CD14-positive monocyte (primary cell): ENCODE measurements at regions not wholly inside any gene's neighbourhood (a gene's known extent, or its start where the extent isn't known, plus 50 kb on each side); places are given as distances from the start of the nearest gene placed in this dataset. TPM values are rescaled to one million over a fixed set of nuclear protein-coding genes. Genes with fewer than 3 reads are reported as not detected.

ENCODE experiments used
- DNase-seq, 3 donors: peaks; one replicate each; pipeline ENCODE4 v3.0.0-alpha.2; 2011 to 2022
- H2AFZ ChIP-seq: 2 replicates; pipeline ENCODE4 v1.6.0; 2012; ENCODE audit warnings: mild to moderate bottlenecking, low read depth, low read length, inconsistent platforms; ENCODE audit not compliant: insufficient read depth, poor library complexity, severe bottlenecking
- H3K27ac ChIP-seq, 2 donors: 1 replicate in 1 of 2; 2 replicates in 1 of 2; pipeline ENCODE4 v1.5.1; 2012 to 2013; ENCODE audit warnings: low read length in 2 of 2, control low read depth in 1 of 2, inconsistent platforms in 1 of 2, low read depth in 1 of 2, mild to moderate bottlenecking in 1 of 2
- H3K27me3 ChIP-seq, 2 donors: one replicate each; pipeline versions ENCODE4 v1.6.0 to v1.6.1; 2011 to 2013; ENCODE audit warnings: low read length in 2 of 2; ENCODE audit not compliant: control insufficient read depth in 2 of 2, insufficient read depth in 2 of 2
- H3K36me3 ChIP-seq, 2 donors: replicated peaks in 1 of 2; 1 replicate in 1 of 2; 2 replicates in 1 of 2; pipeline versions ENCODE4 v1.5.1 to v1.6.1; 2012 to 2013; ENCODE audit warnings: low read length in 2 of 2, control low read depth in 1 of 2, inconsistent platforms in 1 of 2, mild to moderate bottlenecking in 1 of 2; ENCODE audit not compliant: insufficient read depth in 2 of 2, control insufficient read depth in 1 of 2
- H3K4me1 ChIP-seq, 2 donors: 1 replicate in 1 of 2; 2 replicates in 1 of 2; pipeline versions ENCODE4 v1.5.1 to v1.6.1; 2012 to 2013; ENCODE audit warnings: low read length in 2 of 2, control low read depth in 1 of 2, inconsistent platforms in 1 of 2, mild to moderate bottlenecking in 1 of 2, moderate library complexity in 1 of 2; ENCODE audit not compliant: insufficient read depth in 2 of 2, control insufficient read depth in 1 of 2
- H3K4me2 ChIP-seq: replicated peaks from 2 replicates; pipeline ENCODE3; 2012; ENCODE audit warnings: low read length, moderate library complexity, mild to moderate bottlenecking; ENCODE audit not compliant: poor library complexity, severe bottlenecking; ENCODE audit errors: extremely low read depth
- H3K4me3 ChIP-seq, 3 experiments: fragments of 200-600 bp in 1 of 3; sonication (generic) in 1 of 3; replicated peaks in 1 of 3; 1 replicate in 2 of 3; 2 replicates in 1 of 3; pipeline ENCODE4 v1.5.1; 2011 to 2013; ENCODE audit warnings: low read length in 3 of 3, mild to moderate bottlenecking in 3 of 3, control low read depth in 2 of 3, low read depth in 2 of 3, inconsistent platforms in 1 of 3, moderate library complexity in 1 of 3
- H3K79me2 ChIP-seq: 2 replicates; pipeline ENCODE4 v1.6.0; 2012; ENCODE audit warnings: mild to moderate bottlenecking, control low read depth, inconsistent platforms, low read length, moderate library complexity; ENCODE audit not compliant: insufficient read depth
- H3K9ac ChIP-seq: 2 replicates; pipeline ENCODE4 v1.6.0; 2017; ENCODE audit warnings: low read length, mild to moderate bottlenecking; ENCODE audit not compliant: insufficient read depth, poor library complexity, severe bottlenecking
- H3K9me3 ChIP-seq, 2 donors: replicated peaks in 1 of 2; 1 replicate in 1 of 2; 2 replicates in 1 of 2; pipeline versions ENCODE4 v1.5.1 to v1.6.1; 2012 to 2013; ENCODE audit warnings: low read length in 2 of 2, control low read depth in 1 of 2; ENCODE audit not compliant: control insufficient read depth in 1 of 2, insufficient read depth in 1 of 2
- H4K20me1 ChIP-seq: 2 replicates; pipeline ENCODE4 v1.6.0; 2012; ENCODE audit warnings: mild to moderate bottlenecking, low read length, control low read depth, moderate library complexity; ENCODE audit not compliant: insufficient read depth
- H3K27ac Mint-ChIP-seq, 7 donors: one replicate each; pipeline ENCODE4 v1.8.0; 2020; ENCODE audit warnings: mild to moderate bottlenecking in 7 of 7, mixed read lengths in 7 of 7, moderate library complexity in 6 of 7, inconsistent platforms in 2 of 7
- H3K27me3 Mint-ChIP-seq, 3 donors: one replicate each; pipeline ENCODE4 v1.8.0; 2021 to 2022; ENCODE audit warnings: low read depth in 3 of 3, mild to moderate bottlenecking in 3 of 3, mixed read lengths in 3 of 3, moderate library complexity in 3 of 3, inconsistent platforms in 1 of 3
- H3K36me3 Mint-ChIP-seq, 2 donors: one replicate each; pipeline ENCODE4 v1.8.0; 2020; ENCODE audit warnings: mixed read lengths in 2 of 2, inconsistent platforms in 1 of 2, mild to moderate bottlenecking in 1 of 2
- H3K4me1 Mint-ChIP-seq: one replicate; pipeline ENCODE4 v1.8.0; 2020; ENCODE audit warnings: mild to moderate bottlenecking, mixed read lengths
- H3K4me3 Mint-ChIP-seq, 2 donors: one replicate each; pipeline ENCODE4 v1.8.0; 2020; ENCODE audit warnings: mild to moderate bottlenecking in 2 of 2, mixed read lengths in 2 of 2, moderate library complexity in 1 of 2
- H3K9me3 Mint-ChIP-seq, 7 donors: one replicate each; pipeline ENCODE4 v1.8.0; 2020 to 2022; ENCODE audit warnings: mixed read lengths in 7 of 7, mild to moderate bottlenecking in 6 of 7, moderate library complexity in 6 of 7, inconsistent platforms in 2 of 7
- intact Hi-C, 2 donors: fragments of 100-400 bp; cut with micrococcal nuclease; formaldehyde crosslinking; loops; one replicate each; pipeline versions ENCODE4 v1.15.0 to v1.15.1; 2023
- small RNA-seq: library from RNA; depleted of rRNA; stranded (forward); fragments of <200 nt; gene quantifications from one replicate; pipeline ENCODE3, GENCODE V24; 2012; ENCODE audit warnings: low read depth; ENCODE audit not compliant: insufficient read length
- TF ChIP-seq, protein P1 (sequence below): fragments of 200-600 bp; IDR thresholded peaks from one replicate; pipeline ENCODE4 v1.8.0; 2022; ENCODE audit warnings: antibody characterized with exemption, mild to moderate bottlenecking

- Mint-ChIP-seq H3K27ac (no peak overlapping the region), H3K27me3 (peaks cover 0 to 2% (median 2%) of the 10 kb centered on the region in 3 donors), H3K4me1 (no peaks in the 10 kb centered on the region), H3K36me3 (no peaks in the 10 kb centered on the region), H3K4me3 (no peak overlapping the region), H3K9me3 (peaks cover 3 to 8% (median 4%) of the 10 kb centered on the region in 7 donors)
- Histone ChIP-seq H3K79me2 (no peaks in the 10 kb centered on the region), H4K20me1 (no peaks in the 10 kb centered on the region), H3K4me3 (no peak overlapping the region), H2AFZ (no peak overlapping the region), H3K4me2 (no peak overlapping the region), H3K4me1 (no peaks in the 10 kb centered on the region), H3K27me3 (no peaks in the 10 kb centered on the region), H3K36me3 (no peaks in the 10 kb centered on the region), H3K9me3 (peaks cover 0 to 5% of the 10 kb centered on the region in 2 donors), H3K9ac (no peak overlapping the region), H3K27ac (no peak overlapping the region)
- intact Hi-C loops = no loop called here
- TF ChIP-seq, protein P1, sequence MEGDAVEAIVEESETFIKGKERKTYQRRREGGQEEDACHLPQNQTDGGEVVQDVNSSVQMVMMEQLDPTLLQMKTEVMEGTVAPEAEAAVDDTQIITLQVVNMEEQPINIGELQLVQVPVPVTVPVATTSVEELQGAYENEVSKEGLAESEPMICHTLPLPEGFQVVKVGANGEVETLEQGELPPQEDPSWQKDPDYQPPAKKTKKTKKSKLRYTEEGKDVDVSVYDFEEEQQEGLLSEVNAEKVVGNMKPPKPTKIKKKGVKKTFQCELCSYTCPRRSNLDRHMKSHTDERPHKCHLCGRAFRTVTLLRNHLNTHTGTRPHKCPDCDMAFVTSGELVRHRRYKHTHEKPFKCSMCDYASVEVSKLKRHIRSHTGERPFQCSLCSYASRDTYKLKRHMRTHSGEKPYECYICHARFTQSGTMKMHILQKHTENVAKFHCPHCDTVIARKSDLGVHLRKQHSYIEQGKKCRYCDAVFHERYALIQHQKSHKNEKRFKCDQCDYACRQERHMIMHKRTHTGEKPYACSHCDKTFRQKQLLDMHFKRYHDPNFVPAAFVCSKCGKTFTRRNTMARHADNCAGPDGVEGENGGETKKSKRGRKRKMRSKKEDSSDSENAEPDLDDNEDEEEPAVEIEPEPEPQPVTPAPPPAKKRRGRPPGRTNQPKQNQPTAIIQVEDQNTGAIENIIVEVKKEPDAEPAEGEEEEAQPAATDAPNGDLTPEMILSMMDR = no peak
- DNase-seq = no peak
These were observed 396.4 kb upstream of the LRRTM1 start for GRCh38 chr2:80700961-80701360.

Small RNA genes in the stretch of these regions (small RNA-seq; reads per million reads assigned to genes)
- gene AC013262.1 (not detected), gene AC138623.1 (not detected), gene RF00019 (not detected), gene RN7SL201P (not detected), gene RNA5SP99 (not detected), gene RNU6-1312P (not detected), gene RNU6-685P (not detected), gene RPL37P10 (not detected)
